H1 (cell line): ENCODE measurements at regions not wholly inside any gene's neighbourhood (a gene's known extent, or its start where the extent isn't known, plus 50 kb on each side); places are given as distances from the start of the nearest gene placed in this dataset.

ENCODE experiments used
- CTCF ChIA-PET: fragments of 300-600 bp; sonication (Branson Sonifier 250); formaldehyde crosslinking; loops from one replicate; lab custom pipeline; 2021; ENCODE audit not compliant: partially characterized antibody; lab: Charles Lee
- POLR2A ChIA-PET: fragments of 300-600 bp; sonication (Branson Sonifier 250); formaldehyde crosslinking; loops from one replicate; lab custom pipeline; 2021; ENCODE audit warnings: inconsistent platforms; ENCODE audit not compliant: partially characterized antibody; lab: Charles Lee
- DNase-seq, 2 experiments: peaks; one replicate each; pipeline versions ENCODE4 v3.0.0 to v3.0.0-alpha.2; 2010 to 2022; ENCODE audit warnings: low spot score in 2 of 2, low read depth in 1 of 2, mixed read lengths in 1 of 2
- FAIRE-seq: peaks from 2 replicates; lab custom pipeline; 2011; peaks lifted over from hg19 to GRCh38; lab: Jason Lieb, UNC
- H2AFZ ChIP-seq: 2 replicates; pipeline ENCODE4 v1.8.1; 2012; ENCODE audit warnings: low read length, inconsistent platforms
- H2AK5ac ChIP-seq: 2 replicates; pipeline ENCODE4 v1.6.1; 2013; ENCODE audit warnings: low read depth, low read length
- H2BK120ac ChIP-seq: replicated peaks from 2 replicates; pipeline ENCODE3; 2013; ENCODE audit warnings: low read depth, low read length, inconsistent platforms
- H2BK12ac ChIP-seq: 2 replicates; pipeline ENCODE4 v1.6.1; 2013; ENCODE audit warnings: low read depth, low read length
- H2BK15ac ChIP-seq: 2 replicates; pipeline ENCODE4 v1.6.1; 2013; ENCODE audit warnings: low read length
- H2BK20ac ChIP-seq: 2 replicates; pipeline ENCODE4 v1.6.1; 2013; ENCODE audit warnings: low read length
- H2BK5ac ChIP-seq: 2 replicates; pipeline ENCODE4 v1.6.1; 2013; ENCODE audit warnings: low read depth, low read length
- H3K14ac ChIP-seq: 2 replicates; pipeline ENCODE4 v1.6.1; 2013; ENCODE audit warnings: inconsistent platforms; ENCODE audit not compliant: insufficient read length
- H3K18ac ChIP-seq: 2 replicates; pipeline ENCODE4 v1.6.1; 2013; ENCODE audit warnings: low read length; ENCODE audit errors: extremely low read depth
- H3K23ac ChIP-seq: 2 replicates; pipeline ENCODE4 v1.6.1; 2013; ENCODE audit warnings: inconsistent platforms; ENCODE audit not compliant: insufficient read length
- H3K23me2 ChIP-seq: 2 replicates; pipeline ENCODE4 v1.6.1; 2013; ENCODE audit warnings: low read depth, low read length
- H3K27ac ChIP-seq: 2 replicates; pipeline ENCODE4 v1.6.1; 2011; ENCODE audit warnings: low read depth, low read length, inconsistent platforms
- H3K27me3 ChIP-seq, 4 experiments: replicated peaks in 1 of 4; 1 replicate in 1 of 4; 2 replicates in 3 of 4; pipeline versions ENCODE4 v1.6.1 to v1.8.1; 2011 to 2013; ENCODE audit warnings: low read length in 3 of 4, mild to moderate bottlenecking in 3 of 4, inconsistent platforms in 2 of 4, mixed read lengths in 2 of 4, moderate library complexity in 1 of 4; ENCODE audit not compliant: control insufficient read depth in 3 of 4, insufficient read depth in 3 of 4; ENCODE audit errors: extremely low read depth in 1 of 4
- H3K36me3 ChIP-seq, 4 experiments: 2 replicates each; pipeline versions ENCODE4 v1.6.1 to v1.8.1; 2011 to 2013; ENCODE audit warnings: mild to moderate bottlenecking in 4 of 4, low read length in 3 of 4, moderate library complexity in 2 of 4, control low read depth in 1 of 4, inconsistent platforms in 1 of 4; ENCODE audit not compliant: insufficient read depth in 4 of 4, control insufficient read depth in 2 of 4
- H3K4ac ChIP-seq: replicated peaks from 2 replicates; pipeline ENCODE3; 2013; ENCODE audit warnings: low read length, low read depth, mixed read lengths, inconsistent platforms; ENCODE audit not compliant: insufficient read length
- H3K4me1 ChIP-seq, 4 experiments: replicated peaks in 1 of 4; 1 replicate in 1 of 4; 2 replicates in 3 of 4; pipeline versions ENCODE4 v1.6.1 to v1.8.1; 2011 to 2013; ENCODE audit warnings: low read length in 3 of 4, inconsistent platforms in 2 of 4, mixed read lengths in 1 of 4; ENCODE audit not compliant: insufficient read depth in 4 of 4, control insufficient read depth in 3 of 4
- H3K4me2 ChIP-seq, 2 experiments: 2 replicates each; pipeline versions ENCODE4 v1.6.1 to v1.8.1; 2011 to 2013; ENCODE audit warnings: low read depth in 2 of 2, low read length in 2 of 2, control low read depth in 1 of 2, inconsistent platforms in 1 of 2, mild to moderate bottlenecking in 1 of 2; ENCODE audit not compliant: insufficient read depth in 1 of 2
- H3K4me3 ChIP-seq, 4 experiments: fragments of 200-600, 300-600 bp in 1 of 4; sonication (generic), shearing (Covaris generic), sonication (Bioruptor Twin) in 1 of 4; 2 replicates each; pipeline versions ENCODE4 v1.5.1 to v1.8.1; 2011 to 2016; ENCODE audit warnings: low read length in 4 of 4, low read depth in 3 of 4, control low read depth in 2 of 4, inconsistent platforms in 2 of 4, mild to moderate bottlenecking in 2 of 4, mixed read lengths in 1 of 4, moderate library complexity in 1 of 4; ENCODE audit not compliant: insufficient read depth in 2 of 4; ENCODE audit errors: extremely low read depth in 1 of 4
- H3K56ac ChIP-seq: replicated peaks from 2 replicates; pipeline ENCODE3; 2013; ENCODE audit warnings: low read depth, mild to moderate bottlenecking, mixed read lengths, low read length, inconsistent platforms; ENCODE audit not compliant: insufficient read length
- H3K79me1 ChIP-seq: 2 replicates; pipeline ENCODE4 v1.6.1; 2013; ENCODE audit warnings: low read depth, low read length, control low read depth
- H3K79me2 ChIP-seq, 2 experiments: 2 replicates each; pipeline versions ENCODE4 v1.6.1 to v1.8.1; 2012 to 2013; ENCODE audit warnings: low read length in 2 of 2, mild to moderate bottlenecking in 2 of 2, inconsistent platforms in 1 of 2; ENCODE audit not compliant: insufficient read depth in 2 of 2, control insufficient read depth in 1 of 2
- H3K9ac ChIP-seq, 4 experiments: replicated peaks in 1 of 4; 1 replicate in 1 of 4; 2 replicates in 3 of 4; pipeline versions ENCODE4 v1.6.1 to v1.8.1; 2011 to 2013; ENCODE audit warnings: low read depth in 3 of 4, low read length in 3 of 4, control low read depth in 2 of 4, mild to moderate bottlenecking in 2 of 4, moderate library complexity in 2 of 4, inconsistent platforms in 1 of 4; ENCODE audit errors: extremely low read depth in 1 of 4
- H3K9me3 ChIP-seq, 2 experiments: 2 replicates each; pipeline versions ENCODE4 v1.6.1 to v1.8.1; 2012 to 2013; ENCODE audit warnings: mild to moderate bottlenecking in 2 of 2, moderate library complexity in 2 of 2, control low read depth in 1 of 2, inconsistent platforms in 1 of 2, low read depth in 1 of 2, low read length in 1 of 2, mixed read lengths in 1 of 2; ENCODE audit not compliant: insufficient read depth in 2 of 2
- H4K20me1 ChIP-seq, 2 experiments: replicated peaks in 1 of 2; 2 replicates each; pipeline versions ENCODE3 to v1.8.1; 2011 to 2013; ENCODE audit warnings: inconsistent platforms in 2 of 2, low read length in 2 of 2, mild to moderate bottlenecking in 1 of 2; ENCODE audit not compliant: insufficient read depth in 2 of 2, control insufficient read depth in 1 of 2
- H4K5ac ChIP-seq: 2 replicates; pipeline ENCODE4 v1.6.1; 2013; ENCODE audit warnings: low read length, low read depth, mixed read lengths, inconsistent platforms; ENCODE audit not compliant: insufficient read length
- H4K8ac ChIP-seq: 2 replicates; pipeline ENCODE4 v1.8.0; 2013; ENCODE audit warnings: mild to moderate bottlenecking, moderate library complexity, low read length, inconsistent platforms; ENCODE audit not compliant: insufficient read depth; ENCODE audit errors: extremely low read depth
- H4K91ac ChIP-seq: replicated peaks from 2 replicates; pipeline ENCODE3; 2013; ENCODE audit warnings: low read length, mixed read lengths, inconsistent platforms; ENCODE audit not compliant: insufficient read length
- CREB1 ChIP-seq: IDR thresholded peaks from 2 replicates; pipeline ENCODE4 v1.6.1; 2012; ENCODE audit warnings: inconsistent platforms
- EP300 ChIP-seq, 2 experiments: IDR thresholded peaks; 1 replicate in 1 of 2; 2 replicates in 1 of 2; pipeline ENCODE4 v1.6.1; 2011 to 2012; ENCODE audit warnings: low read depth in 2 of 2, low read length in 2 of 2, mild to moderate bottlenecking in 2 of 2, borderline replicate concordance in 1 of 2, inconsistent platforms in 1 of 2, moderate library complexity in 1 of 2
- FOSL1 ChIP-seq: IDR thresholded peaks from 2 replicates; pipeline ENCODE4 v1.6.1; 2011; ENCODE audit warnings: mild to moderate bottlenecking, low read depth, low read length, moderate library complexity; ENCODE audit not compliant: insufficient read depth
- GABPA ChIP-seq: IDR thresholded peaks from 2 replicates; pipeline ENCODE4 v1.6.1; 2011; ENCODE audit warnings: mild to moderate bottlenecking, low read length, moderate library complexity, borderline replicate concordance; ENCODE audit not compliant: insufficient read depth
- GTF2F1 ChIP-seq: IDR thresholded peaks from 2 replicates; pipeline ENCODE4 v1.6.1; 2012; ENCODE audit warnings: low read depth, low read length, improper control_type of control experiment, borderline replicate concordance
- KDM1A ChIP-seq: fragments of 200-600, 300-600 bp; sonication (generic); IDR thresholded peaks from 2 replicates; pipeline ENCODE4 v1.7.1; 2016; ENCODE audit warnings: mild to moderate bottlenecking, low read length, borderline replicate concordance
- NRF1 ChIP-seq: IDR thresholded peaks from 2 replicates; pipeline ENCODE4 v1.6.1; 2011; ENCODE audit warnings: mild to moderate bottlenecking, low read depth, low read length, improper control_type of control experiment
- ZNF274 ChIP-seq: IDR thresholded peaks from 2 replicates; pipeline ENCODE4 v1.7.0; 2012; ENCODE audit warnings: low read length, borderline replicate concordance; ENCODE audit errors: extremely low read depth
- WGBS, 2 experiments: shearing (Covaris generic) in 1 of 2; methylation state at CpG; one replicate each; pipeline versions ENCODE4 v1.1.6 to v1.1.7; 2013 to 2015; ENCODE audit warnings: low lambda C conversion rate in 2 of 2, mixed read lengths in 2 of 2, inconsistent platforms in 1 of 2, low coverage in 1 of 2, missing lambda C conversion rate in 1 of 2; ENCODE audit not compliant: insufficient replicate concordance in 2 of 2, insufficient coverage in 1 of 2, insufficient read length in 1 of 2; ENCODE audit errors: extremely low coverage in 1 of 2, missing lambda C conversion rate in 1 of 2; 5-methylcytosine and 5-hydroxymethylcytosine counted together

GRCh38 chr7:24462984-24463383 is 110.3 kb upstream of the PALS2 start:
- ChIA-PET CTCF (interaction anchor here (0.6 to 2.1 kb wide), 9 partner anchors 8 to 37 kb away, joined by 3 to 7 read pairs (median 4); no protein-coding TSS in a partner anchor), POLR2A (interaction anchor here (1.6 kb wide), 1 partner anchor 54 kb away, joined by 6 read pairs; no protein-coding TSS in a partner anchor)
- WGBS, 2 experiments = 93% methylated on average over 2 of the region's 2 CpGs; no CpG with 5 or more reads in 1 of the 2 experiments
- no peak overlapping the region for H3K4me3 ChIP-seq
- no peak overlapping the region for H3K4me2 ChIP-seq
- H2BK20ac ChIP-seq = no peak overlapping the region
- no peaks in the 10 kb centered on the region for H4K20me1 ChIP-seq
- no peak overlapping the region for H3K56ac ChIP-seq
- no peak for FAIRE-seq
- no peaks in the 10 kb centered on the region for H3K79me2 ChIP-seq
- H2BK5ac ChIP-seq = no peak overlapping the region
- H3K4ac ChIP-seq = no peak overlapping the region
- no peaks in the 10 kb centered on the region for H3K9me3 ChIP-seq
- no peak for TF ChIP-seq KDM1A
- no peak for TF ChIP-seq FOSL1
- TF ChIP-seq NRF1 = no peak
- TF ChIP-seq GABPA = no peak
- TF ChIP-seq GTF2F1 = no peak
- no peak for TF ChIP-seq CREB1
- no peak for TF ChIP-seq EP300 (IDR thresholded peaks at IDR 0.05; ENCODE audit: borderline replicate concordance in 1 of 2, low read depth in 2 of 2, low read length in 2 of 2)
- TF ChIP-seq ZNF274 = no peak
- no peak overlapping the region for H2AK5ac ChIP-seq
- no peaks in the 10 kb centered on the region for H3K36me3 ChIP-seq
- no peak overlapping the region for H2BK12ac ChIP-seq
- no peak overlapping the region for H4K5ac ChIP-seq
- no peak overlapping the region for H3K14ac ChIP-seq
- no peak overlapping the region for H2AFZ ChIP-seq
- no peaks in the 10 kb centered on the region for H3K27me3 ChIP-seq
- no peak overlapping the region for H2BK120ac ChIP-seq
- no peaks in the 10 kb centered on the region; a peak in 1 of 7 replicates for H3K4me1 ChIP-seq
- no peak overlapping the region for H3K23ac ChIP-seq
- H4K8ac ChIP-seq = no peak overlapping the region
- H4K91ac ChIP-seq = no peak overlapping the region
- H3K23me2 ChIP-seq = no peaks in the 10 kb centered on the region
- no peak overlapping the region for H3K9ac ChIP-seq
- H2BK15ac ChIP-seq = no peak overlapping the region
- no peak overlapping the region for H3K18ac ChIP-seq
- no peak overlapping the region for H3K27ac ChIP-seq
- no peak for DNase-seq
- no peaks in the 10 kb centered on the region for H3K79me1 ChIP-seq
